Activated naive CD4-positive, alpha-beta T cell (primary cell): ENCODE measurements at regions not wholly inside any gene's neighbourhood (a gene's known extent, or its start where the extent isn't known, plus 50 kb on each side); places are given as distances from the start of the nearest gene placed in this dataset.

Experiments used
- DNase-seq, 4 experiments: peaks; one replicate each; lab custom pipeline; 2025; lab: John Stamatoyannopoulos, UW

GRCh38 chr1:209063767-209064659 is 519.5 kb upstream of the CAMK1G start:
- no peak for DNase-seq

- DNase-seq, result no peak
Observed at GRCh38 chr1:209064850-209065706, 518.4 kb upstream of the CAMK1G start.

- DNase-seq, result no peak
Observed at GRCh38 chr1:209072481-209072880, 511.0 kb upstream of the CAMK1G start.

GRCh38 chr1:209073879-209074278 is 509.6 kb upstream of the CAMK1G start:
- no peak for DNase-seq

GRCh38 chr1:209074575-209075250 is 508.8 kb upstream of the CAMK1G start:
- DNase-seq, result no peak

- no peak for DNase-seq
Observed at GRCh38 chr1:209076688-209077087, 506.8 kb upstream of the CAMK1G start.

GRCh38 chr1:209080170-209080781 is 503.2 kb upstream of the CAMK1G start:
- no peak for DNase-seq

GRCh38 chr1:209086486-209087192 is 496.9 kb upstream of the CAMK1G start:
- DNase-seq, result no peak

GRCh38 chr1:209094384-209094783 is 489.1 kb upstream of the CAMK1G start:
- no peak for DNase-seq

- DNase-seq, result no peak
Observed at GRCh38 chr1:209095627-209096595, 487.6 kb upstream of the CAMK1G start.

GRCh38 chr1:209100460-209100859 is 483.1 kb upstream of the CAMK1G start:
- no peak for DNase-seq

GRCh38 chr1:209101106-209101505 is 482.4 kb upstream of the CAMK1G start:
- DNase-seq, result no peak

- DNase-seq, result no peak
Observed at GRCh38 chr1:209102120-209102519, 481.4 kb upstream of the CAMK1G start.

GRCh38 chr1:209102531-209102930 is 481.0 kb upstream of the CAMK1G start:
- DNase-seq, result no peak

- no peak for DNase-seq
Observed at GRCh38 chr1:209103092-209103491, 480.4 kb upstream of the CAMK1G start.

GRCh38 chr1:209104646-209105045 is 478.9 kb upstream of the CAMK1G start:
- DNase-seq, result no peak

- no peak for DNase-seq
Observed at GRCh38 chr1:209105701-209106100, 477.8 kb upstream of the CAMK1G start.

- no peak for DNase-seq
Observed at GRCh38 chr1:209106237-209106741, 477.2 kb upstream of the CAMK1G start.

- no peak for DNase-seq
Observed at GRCh38 chr1:209106861-209107260, 476.7 kb upstream of the CAMK1G start.

- no peak for DNase-seq
Observed at GRCh38 chr1:209107535-209107934, 476.0 kb upstream of the CAMK1G start.
